Stimulated activated CD4-positive, alpha-beta T cell treated with anti-CD3 and anti-CD28 coated beads, Interleukin-15, amount 100 ng/mL, for 1 hour (primary cell): ENCODE measurements at regions not wholly inside any gene's neighbourhood (a gene's known extent, or its start where the extent isn't known, plus 50 kb on each side); places are given as distances from the start of the nearest gene placed in this dataset.
"Not testable (repeated sequence)": the region's sequence is repeated elsewhere in the genome, so short reads cannot be mapped to it uniquely, and the experiment has no call there.

Source experiments
- DNase-seq, 2 donors: peaks; one replicate each; pipeline ENCODE4 v3.0.0-alpha.2; 2020; ENCODE audit warnings: low read depth in 1 of 2, low spot score in 1 of 2

- no peak for DNase-seq
Observed at GRCh38 chr10:35949811-35950211, 307.7 kb upstream of the FZD8 start.

- no peak for DNase-seq
Observed at GRCh38 chr10:35946556-35946955, 304.5 kb upstream of the FZD8 start.

- no peak for DNase-seq
Observed at GRCh38 chr10:35942057-35942456, 300.0 kb upstream of the FZD8 start.

- DNase-seq: no peak
Observed at GRCh38 chr10:35940141-35941041, 298.3 kb upstream of the FZD8 start.

- DNase-seq: no peak
Observed at GRCh38 chr10:35938160-35938559, 296.1 kb upstream of the FZD8 start.

- DNase-seq: no peak
Observed at GRCh38 chr10:35937546-35937945, 295.4 kb upstream of the FZD8 start.

GRCh38 chr10:35934642-35934995 is 292.5 kb upstream of the FZD8 start:
- DNase-seq: no peak

- DNase-seq: no peak
Observed at GRCh38 chr10:35933940-35934641, 292.0 kb upstream of the FZD8 start.

- DNase-seq: no peak
Observed at GRCh38 chr10:35933491-35933890, 291.4 kb upstream of the FZD8 start.

GRCh38 chr10:35929962-35930361 is 287.9 kb upstream of the FZD8 start:
- DNase-seq: not testable (repeated sequence)

GRCh38 chr10:35928748-35929147 is 286.7 kb upstream of the FZD8 start:
- DNase-seq: no peak

- DNase-seq: no peak
Observed at GRCh38 chr10:35927990-35928488, 285.9 kb upstream of the FZD8 start.

GRCh38 chr10:35927341-35927740 is 285.2 kb upstream of the FZD8 start:
- DNase-seq: no peak

GRCh38 chr10:35926846-35927245 is 284.8 kb upstream of the FZD8 start:
- DNase-seq: no peak

- no peak for DNase-seq
Observed at GRCh38 chr10:35925493-35925892, 283.4 kb upstream of the FZD8 start.

GRCh38 chr10:35924759-35925158 is 282.7 kb upstream of the FZD8 start:
- DNase-seq: no peak

GRCh38 chr10:35922876-35923600 is 280.9 kb upstream of the FZD8 start:
- DNase-seq: no peak

GRCh38 chr10:35921866-35922350 is 279.8 kb upstream of the FZD8 start:
- no peak for DNase-seq

- no peak for DNase-seq
Observed at GRCh38 chr10:35916791-35917190, 274.7 kb upstream of the FZD8 start.

GRCh38 chr10:35913628-35914027 is 271.5 kb upstream of the FZD8 start:
- no peak for DNase-seq
